GM23248 (cell line): ENCODE measurements at regions not wholly inside any gene's neighbourhood (a gene's known extent, or its start where the extent isn't known, plus 50 kb on each side); places are given as distances from the start of the nearest gene placed in this dataset.
"Not testable (repeated sequence)": the region's sequence is repeated elsewhere in the genome, so short reads cannot be mapped to it uniquely, and the experiment has no call there.

Experiments used
- DNase-seq: peaks from one replicate; pipeline ENCODE4 v3.0.0-alpha.2; 2015
- H2AFZ ChIP-seq: fragments of 200-600 bp; sonication (generic); 2 replicates; pipeline ENCODE4 v1.6.1; 2016; ENCODE audit warnings: antibody characterized with exemption
- H3F3A ChIP-seq: fragments of 200-600 bp; sonication (generic); 2 replicates; pipeline ENCODE4 v1.6.1; 2016; ENCODE audit warnings: mild to moderate bottlenecking, antibody characterized with exemption, mixed run types; ENCODE audit not compliant: insufficient read depth
- H3K27ac ChIP-seq: fragments of 200-600 bp; sonication (generic); 2 replicates; pipeline ENCODE4 v1.5.1; 2016; ENCODE audit warnings: mild to moderate bottlenecking
- H3K27me3 ChIP-seq: fragments of 200-600 bp; sonication (generic); replicated peaks from 2 replicates; pipeline ENCODE4 v1.6.1; 2016; ENCODE audit warnings: mild to moderate bottlenecking; ENCODE audit not compliant: insufficient read depth
- H3K36me3 ChIP-seq: fragments of 200-600 bp; sonication (generic); 2 replicates; pipeline ENCODE4 v1.6.1; 2016; ENCODE audit warnings: low read depth, mild to moderate bottlenecking
- H3K4me1 ChIP-seq: fragments of 200-600 bp; sonication (generic); 2 replicates; pipeline ENCODE4 v1.6.1; 2016; ENCODE audit warnings: mild to moderate bottlenecking; ENCODE audit not compliant: insufficient read depth
- H3K4me2 ChIP-seq: fragments of 200-600 bp; sonication (generic); one replicate; pipeline ENCODE4 v1.6.1; 2016; ENCODE audit warnings: mild to moderate bottlenecking; ENCODE audit not compliant: unreplicated experiment
- H3K4me3 ChIP-seq: fragments of 200-600 bp; sonication (generic); 2 replicates; pipeline ENCODE4 v1.5.1; 2016; ENCODE audit warnings: mild to moderate bottlenecking
- H3K79me2 ChIP-seq: fragments of 200-600 bp; sonication (generic); 2 replicates; pipeline ENCODE4 v1.6.1; 2016; ENCODE audit warnings: mild to moderate bottlenecking; ENCODE audit not compliant: insufficient read depth
- H3K9ac ChIP-seq: fragments of 200-600 bp; sonication (generic); 2 replicates; pipeline ENCODE4 v1.6.1; 2016; ENCODE audit warnings: mild to moderate bottlenecking
- H3K9me2 ChIP-seq: fragments of 200-600 bp; sonication (generic); 2 replicates; pipeline ENCODE4 v1.6.1; 2016; ENCODE audit warnings: mixed run types, mild to moderate bottlenecking, moderate library complexity; ENCODE audit not compliant: insufficient read depth
- H3K9me3 ChIP-seq: fragments of 200-600 bp; sonication (generic); one replicate; pipeline ENCODE4 v1.6.1; 2017; ENCODE audit warnings: low read depth
- H4K20me1 ChIP-seq: fragments of 200-600 bp; sonication (generic); 2 replicates; pipeline ENCODE4 v1.6.0; 2016; ENCODE audit not compliant: insufficient read depth
- WGBS, 2 experiments: methylation state at CpG; one replicate each; pipeline ENCODE4 v1.1.6; 2015 to 2017; ENCODE audit warnings: low lambda C conversion rate in 2 of 2, low coverage in 1 of 2; ENCODE audit errors: missing lambda C conversion rate in 2 of 2; 5-methylcytosine and 5-hydroxymethylcytosine counted together
- in situ Hi-C: fragments of 300-500 bp; cut with MboI; formaldehyde crosslinking; loops from 2 replicates; pipeline ENCODE4 v1.15.0; 2020

DNA sequence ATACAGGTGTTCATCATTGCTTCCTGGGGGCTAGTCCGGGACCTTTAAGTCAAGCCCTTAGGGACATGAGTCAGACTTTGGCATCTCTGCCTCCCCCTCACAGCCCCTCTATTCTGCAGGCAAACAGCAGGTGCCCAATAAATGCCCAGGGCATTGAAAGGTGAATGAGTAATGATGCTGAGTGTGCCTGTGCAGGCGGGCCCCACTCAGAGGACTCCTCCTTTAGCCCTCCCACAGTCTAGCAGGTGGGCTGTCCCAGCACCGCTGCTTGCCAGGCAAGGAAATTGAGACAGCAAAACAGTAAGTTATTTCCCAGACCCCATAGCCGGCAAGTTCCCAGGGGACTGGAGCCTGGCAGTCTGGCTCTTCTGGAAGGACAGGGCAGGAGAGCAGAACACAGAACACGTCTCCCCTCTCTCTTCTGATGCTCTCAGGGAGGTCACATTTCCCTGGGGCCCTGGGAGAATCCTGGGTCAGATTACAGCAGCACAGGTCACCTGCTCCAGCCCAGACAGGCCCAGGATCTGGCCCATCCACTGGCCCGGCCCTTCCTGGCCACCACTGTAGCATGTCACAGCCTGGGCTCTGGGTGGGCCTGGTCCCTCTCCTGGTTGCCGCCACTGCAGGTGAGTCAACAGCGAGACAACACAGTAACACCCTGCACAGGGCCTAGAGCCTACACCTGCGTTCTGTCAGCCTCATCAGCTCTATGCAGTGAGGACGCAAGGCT, 108.7 kb upstream of the MTLN start:
- H3K4me1 ChIP-seq, H4K20me1 ChIP-seq, H3K36me3 ChIP-seq, H3F3A ChIP-seq, H3K9me3 ChIP-seq, H3K9ac ChIP-seq, H3K4me3 ChIP-seq, in situ Hi-C loops, H3K9me2 ChIP-seq, H3K79me2 ChIP-seq, H3K27me3 ChIP-seq, H3K27ac ChIP-seq, H3K4me2 ChIP-seq, DNase-seq, H2AFZ ChIP-seq: not testable (repeated sequence)
- WGBS, 2 experiments = no CpG with 5 or more reads among the region's 10 CpGs

DNA sequence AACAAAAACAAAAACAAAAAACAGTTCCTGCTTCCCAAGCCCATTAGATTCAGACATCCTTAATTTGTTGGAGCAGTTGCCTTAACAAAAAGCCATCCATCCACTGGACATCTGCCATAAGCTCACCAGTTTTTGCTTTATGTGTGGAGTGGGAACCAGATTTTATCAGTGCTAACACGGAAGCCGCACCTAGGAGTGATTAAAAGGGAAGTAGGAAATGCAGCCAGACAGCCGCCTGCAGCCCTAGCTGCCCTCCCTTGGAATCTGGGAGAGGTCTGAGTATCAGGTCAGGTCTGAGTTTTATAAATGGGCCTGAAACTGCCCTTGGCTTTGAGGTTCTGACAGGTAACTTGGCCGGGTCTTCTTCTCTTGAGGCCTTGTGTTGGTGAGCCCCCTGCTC, 106.6 kb upstream of the MTLN start:
- H3K27ac ChIP-seq, H3K36me3 ChIP-seq, H4K20me1 ChIP-seq, DNase-seq, H2AFZ ChIP-seq, H3K9me2 ChIP-seq, H3K9me3 ChIP-seq, H3F3A ChIP-seq, H3K9ac ChIP-seq, H3K4me3 ChIP-seq, H3K4me1 ChIP-seq, H3K4me2 ChIP-seq, in situ Hi-C loops, H3K79me2 ChIP-seq, H3K27me3 ChIP-seq: not testable (repeated sequence)
- no CpG with 5 or more reads among the region's 4 CpGs for WGBS, 2 experiments

DNA sequence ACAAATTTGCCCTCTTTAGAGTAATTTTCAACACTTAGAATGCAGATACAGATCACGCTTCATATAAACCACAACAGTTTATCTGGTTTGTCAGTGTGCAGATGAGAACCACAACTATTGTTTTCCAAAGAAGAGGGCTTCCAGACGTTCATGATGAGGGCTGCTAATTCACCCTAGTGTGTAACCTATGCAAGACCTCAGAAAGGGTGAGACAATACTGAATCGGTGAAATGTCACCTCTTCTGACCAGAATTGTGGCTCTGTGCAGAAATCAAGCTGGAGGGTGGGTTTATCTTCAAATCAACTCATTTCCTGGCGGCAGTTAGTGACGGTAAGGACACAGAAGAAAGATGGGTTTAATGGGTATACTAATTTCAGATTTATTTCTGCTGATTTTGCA, 105.0 kb upstream of the MTLN start:
- H3K79me2 ChIP-seq, H3K4me1 ChIP-seq, in situ Hi-C loops, H3K27me3 ChIP-seq, DNase-seq, H3K4me3 ChIP-seq, H3K4me2 ChIP-seq, H3F3A ChIP-seq, H4K20me1 ChIP-seq, H3K9ac ChIP-seq, H3K9me2 ChIP-seq, H3K9me3 ChIP-seq, H3K36me3 ChIP-seq, H2AFZ ChIP-seq, H3K27ac ChIP-seq: not testable (repeated sequence)
- no CpG with 5 or more reads among the region's 5 CpGs for WGBS, 2 experiments

DNA sequence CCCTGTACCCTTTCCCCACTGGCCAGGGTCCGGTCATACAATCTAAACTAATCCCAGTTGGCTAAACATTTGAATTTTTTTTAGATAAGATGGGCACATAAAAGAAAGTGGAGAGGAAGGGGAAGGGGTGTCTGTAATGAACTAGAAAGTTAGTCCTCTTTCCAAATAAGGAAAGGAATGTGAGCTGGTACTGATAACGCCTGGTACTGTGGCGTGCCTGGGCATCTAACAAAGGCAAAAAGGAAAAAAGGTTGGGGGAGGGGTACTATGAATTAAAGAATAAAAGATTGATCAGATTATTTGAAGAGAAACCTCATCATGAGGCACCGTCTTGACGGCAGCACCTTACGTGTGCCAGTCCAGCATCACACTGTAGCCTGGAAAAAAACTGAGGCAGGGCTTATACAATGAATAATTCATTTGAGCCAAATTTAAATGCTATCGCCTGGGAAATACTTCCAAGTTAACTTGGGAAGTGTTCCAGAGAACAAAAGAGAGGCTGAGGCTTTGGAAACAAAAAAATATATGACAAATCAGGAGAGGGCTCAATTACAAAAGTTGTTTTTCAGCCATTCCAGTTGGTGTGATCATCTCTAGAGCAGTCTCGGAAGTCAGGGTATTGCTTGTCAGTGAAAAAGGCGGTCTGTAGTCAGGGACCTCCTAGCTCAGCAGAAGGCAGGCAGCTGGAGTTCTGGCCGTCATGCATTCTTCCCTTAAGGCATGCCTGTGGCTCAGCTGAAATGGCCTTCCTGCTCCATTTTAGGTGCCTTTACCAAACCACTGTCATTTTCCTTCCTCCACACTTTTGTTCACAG, 103.9 kb upstream of the MTLN start:
- H3K4me3 ChIP-seq, H3K9me2 ChIP-seq, in situ Hi-C loops, DNase-seq, H3F3A ChIP-seq, H3K9ac ChIP-seq, H3K27ac ChIP-seq, H3K27me3 ChIP-seq, H2AFZ ChIP-seq, H4K20me1 ChIP-seq, H3K4me2 ChIP-seq, H3K36me3 ChIP-seq, H3K4me1 ChIP-seq, H3K9me3 ChIP-seq, H3K79me2 ChIP-seq: not testable (repeated sequence)
- WGBS, 2 experiments = no CpG with 5 or more reads among the region's 10 CpGs

DNA sequence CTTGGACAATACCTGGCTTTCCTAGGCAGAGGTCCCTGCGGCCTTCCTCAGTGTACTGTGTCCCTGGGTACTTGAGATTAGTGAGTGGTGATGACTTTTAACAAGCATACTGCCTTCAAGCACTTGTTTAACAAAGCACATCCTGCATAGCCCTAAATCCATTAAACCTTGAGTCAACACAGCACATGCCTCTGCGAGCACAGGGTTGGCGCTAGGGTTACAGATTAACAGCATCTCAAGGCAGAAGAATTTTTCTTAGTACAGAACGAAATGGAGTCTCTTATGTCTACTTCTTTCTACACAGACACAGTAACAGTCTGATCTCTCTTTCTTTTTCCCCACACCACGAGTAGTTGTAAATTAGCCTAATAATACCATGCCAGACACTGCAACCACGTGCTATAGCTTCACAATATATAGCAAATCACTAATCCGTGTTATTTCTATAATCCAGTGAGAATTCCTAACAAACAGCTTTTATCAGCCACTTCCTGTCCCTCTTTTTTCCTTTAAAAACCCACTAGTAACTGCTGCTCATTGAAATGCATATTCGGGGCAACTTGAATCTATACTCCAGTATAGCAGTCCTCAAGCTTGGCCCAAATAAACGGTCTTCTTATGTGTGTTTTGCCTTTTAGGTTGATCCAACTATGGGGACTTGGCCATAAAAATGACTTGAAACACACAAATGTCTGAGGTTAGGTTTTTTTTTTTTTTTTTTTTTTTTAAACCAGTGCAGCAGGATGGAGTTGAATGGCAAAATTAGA, 102.9 kb upstream of the MTLN start:
- H3F3A ChIP-seq, H2AFZ ChIP-seq, H3K9ac ChIP-seq, H3K79me2 ChIP-seq, H4K20me1 ChIP-seq, DNase-seq, H3K9me2 ChIP-seq, H3K4me1 ChIP-seq, H3K27me3 ChIP-seq, H3K4me2 ChIP-seq, H3K4me3 ChIP-seq, H3K36me3 ChIP-seq, H3K27ac ChIP-seq, H3K9me3 ChIP-seq, in situ Hi-C loops: not testable (repeated sequence)
- WGBS, 2 experiments = no CpG with 5 or more reads among the region's 9 CpGs

DNA sequence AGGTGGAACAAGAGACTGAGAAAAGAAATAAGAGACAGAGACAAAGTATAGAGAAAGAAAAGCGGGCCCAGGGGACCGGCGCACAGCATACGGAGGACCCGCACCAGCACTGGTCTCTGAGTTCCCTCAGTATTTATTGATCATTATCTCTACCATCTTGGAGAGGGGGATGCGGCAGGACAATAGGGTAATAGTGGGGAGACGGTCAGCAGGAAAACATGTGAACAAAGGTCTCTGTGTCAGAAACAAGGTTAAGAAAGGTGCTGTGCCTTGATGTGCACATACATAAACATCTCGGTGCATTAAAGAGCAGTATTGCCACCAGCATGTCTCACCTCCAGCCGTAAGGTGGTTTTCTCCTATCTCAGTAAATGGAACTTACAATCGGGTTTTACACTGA, 102.1 kb upstream of the MTLN start:
- H3K9me2 ChIP-seq, H3K4me2 ChIP-seq, H3F3A ChIP-seq, H3K27ac ChIP-seq, H4K20me1 ChIP-seq, H3K4me1 ChIP-seq, H3K79me2 ChIP-seq, H3K9ac ChIP-seq, H3K36me3 ChIP-seq, in situ Hi-C loops, H3K9me3 ChIP-seq, H2AFZ ChIP-seq, DNase-seq, H3K4me3 ChIP-seq, H3K27me3 ChIP-seq: not testable (repeated sequence)
- 94 to 100% methylated on average over 3 to 6 of the region's 10 CpGs for WGBS, 2 experiments

DNA sequence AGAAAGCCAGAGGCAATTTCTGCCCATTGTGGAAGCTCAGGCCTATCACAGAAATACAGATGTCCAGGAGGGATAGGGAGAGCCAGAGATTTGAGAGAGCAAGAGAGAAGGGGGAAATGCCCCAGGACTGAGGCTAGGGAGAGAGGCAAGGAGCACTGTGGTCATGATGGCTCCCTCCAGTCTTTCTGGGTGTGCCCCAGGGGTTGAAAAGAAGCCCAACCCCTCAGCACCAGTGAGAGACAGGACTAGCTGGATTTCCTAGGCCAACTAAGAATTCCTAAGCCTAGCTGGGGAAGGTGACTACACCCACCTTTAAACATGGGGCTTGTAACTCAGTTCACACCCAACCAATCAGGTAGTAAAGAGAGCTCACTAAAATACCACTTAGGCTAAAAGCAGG, 100.7 kb upstream of the MTLN start:
- DNase-seq, H3K27me3 ChIP-seq, H3K9me3 ChIP-seq, H3F3A ChIP-seq, H3K4me2 ChIP-seq, H3K36me3 ChIP-seq, H3K9me2 ChIP-seq, H3K4me3 ChIP-seq, H3K4me1 ChIP-seq, H4K20me1 ChIP-seq, H3K79me2 ChIP-seq, H3K9ac ChIP-seq, H3K27ac ChIP-seq, in situ Hi-C loops, H2AFZ ChIP-seq: not testable (repeated sequence)
